A549 (cell line): ENCODE measurements at regions not wholly inside any gene's neighbourhood (a gene's known extent, or its start where the extent isn't known, plus 50 kb on each side); places are given as distances from the start of the nearest gene placed in this dataset.

Experiments
- ATAC-seq, 2 experiments: fragments of 200-7000 bp in 1 of 2; fragments of >200 bp in 1 of 2; cut with Nextera tagmentation in 1 of 2; cut with Tn5 transposase in 1 of 2; 3 replicates each; pipeline versions ENCODE4 v1.8.0 to v1.9.1; 2018 to 2020; ENCODE audit warnings: mild to moderate bottlenecking in 1 of 2, moderate library complexity in 1 of 2
- CTCF ChIA-PET: fragments of 300-600 bp; sonication (Branson Sonifier 250); formaldehyde crosslinking; extraction: SDS; loops from one replicate; lab custom pipeline; 2021; ENCODE audit warnings: antibody characterized with exemption, inconsistent platforms; lab: Yijun Ruan, JAX
- POLR2A ChIA-PET: fragments of 350-600 bp; formaldehyde crosslinking; extraction: SDS; loops from one replicate; lab custom pipeline; 2021; ENCODE audit warnings: antibody characterized with exemption, inconsistent platforms; lab: Yijun Ruan, JAX
- DNase-seq, 2 experiments: peaks; one replicate each; pipeline versions ENCODE4 v3.0.0 to v3.0.0-alpha.2; 2011 to 2016; ENCODE audit warnings: low read depth in 1 of 2, low spot score in 1 of 2
- FAIRE-seq: peaks from 2 replicates; lab custom pipeline; 2011; peaks lifted over from hg19 to GRCh38; lab: Jason Lieb, UNC
- H3K27ac ChIP-seq, 2 experiments: fragments of >200 bp; sonication (Bioruptor Twin); formaldehyde crosslinking; 3 replicates each; pipeline ENCODE4 v1.5.1; 2016 to 2017
- H3K4me1 ChIP-seq: fragments of >200 bp; sonication (Bioruptor Twin); formaldehyde crosslinking; 3 replicates; pipeline ENCODE4 v1.6.1; 2016
- H3K4me2 ChIP-seq: fragments of >200 bp; sonication (Bioruptor Twin); formaldehyde crosslinking; 3 replicates; pipeline ENCODE4 v1.6.1; 2016
- H3K4me3 ChIP-seq: fragments of >200 bp; sonication (Bioruptor Twin); formaldehyde crosslinking; 3 replicates; pipeline ENCODE4 v1.5.1; 2016
- H3K9me3 ChIP-seq: fragments of >200 bp; sonication (Bioruptor Twin); formaldehyde crosslinking; 3 replicates; pipeline ENCODE4 v1.6.1; 2016
- CEBPB ChIP-seq, 2 experiments: fragments of >200 bp in 1 of 2; sonication (Bioruptor Twin) in 1 of 2; formaldehyde crosslinking in 1 of 2; IDR thresholded peaks; 2 replicates each; pipeline ENCODE4 v1.6.1; 2012 to 2016
- EHF ChIP-seq: fragments of 250-450 bp; sonication (Bioruptor Pico); IDR thresholded peaks from 2 replicates; pipeline ENCODE4 v1.5.0; 2020; ENCODE audit warnings: mild to moderate bottlenecking
- EHMT2 ChIP-seq: fragments of 200-600 bp; sonication (generic); IDR thresholded peaks from 2 replicates; pipeline ENCODE4 v1.6.1; 2016; ENCODE audit warnings: antibody characterized with exemption, low read depth, mild to moderate bottlenecking, moderate library complexity
- EP300 ChIP-seq, 2 experiments: fragments of >200 bp; sonication (Bioruptor Twin); formaldehyde crosslinking; IDR thresholded peaks; 2 replicates in 1 of 2; 3 replicates in 1 of 2; pipeline ENCODE4 v1.6.1; 2016 to 2017
- FOSL2 ChIP-seq, 2 experiments: fragments of 450-650 bp in 1 of 2; fragments of >200 bp in 1 of 2; sonication (Bioruptor Twin) in 1 of 2; formaldehyde crosslinking; IDR thresholded peaks; 2 replicates each; pipeline versions ENCODE4 v1.5.0 to v1.6.1; 2016 to 2020; ENCODE audit warnings: mild to moderate bottlenecking in 1 of 2, moderate library complexity in 1 of 2
- HOXB5 ChIP-seq: fragments of 250-450 bp; sonication (Bioruptor Pico); IDR thresholded peaks from 2 replicates; pipeline ENCODE4 v1.5.0; 2020; ENCODE audit warnings: mild to moderate bottlenecking, moderate library complexity
- KDM5A ChIP-seq: fragments of 200-600 bp; sonication (generic); IDR thresholded peaks from 2 replicates; pipeline ENCODE4 v1.6.1; 2016; ENCODE audit warnings: antibody characterized with exemption, mild to moderate bottlenecking
- MAFK ChIP-seq: fragments of 450-650 bp; IDR thresholded peaks from 2 replicates; pipeline ENCODE4 v1.6.1; 2014; ENCODE audit not compliant: partially characterized antibody
- NFE2L2 ChIP-seq: fragments of 150-350 bp; conservative IDR thresholded peaks from 2 replicates; pipeline ENCODE4 v1.6.1; 2014; ENCODE audit warnings: low read length
- RARB ChIP-seq: fragments of 250-450 bp; sonication (Bioruptor Pico); IDR thresholded peaks from 2 replicates; pipeline ENCODE4 v1.8.0; 2021; ENCODE audit warnings: mild to moderate bottlenecking, moderate library complexity
- RNF2 ChIP-seq: fragments of 200-600 bp; sonication (generic); IDR thresholded peaks from 2 replicates; pipeline ENCODE4 v1.6.1; 2016; ENCODE audit warnings: low read depth, mild to moderate bottlenecking, antibody characterized with exemption, moderate library complexity, borderline replicate concordance
- SREBF2 ChIP-seq: fragments of 450-650 bp; IDR thresholded peaks from 2 replicates; pipeline ENCODE4 v1.6.1; 2014; ENCODE audit warnings: mild to moderate bottlenecking, moderate library complexity
- whole genome bisulfite sequencing: methylation state at CpG from one replicate; pipeline ENCODE4 v1.1.6; 2017; ENCODE audit errors: missing lambda C conversion rate; 5-methylcytosine and 5-hydroxymethylcytosine counted together
- TF ChIP-seq, protein P1 (sequence below): fragments of 200-600 bp; sonication (generic); IDR thresholded peaks from 2 replicates; pipeline ENCODE4 v1.6.1; 2016; ENCODE audit warnings: antibody characterized with exemption, mild to moderate bottlenecking, moderate library complexity
- TF ChIP-seq, protein P2 (sequence below): fragments of 250-450 bp; sonication (Bioruptor Pico); IDR thresholded peaks from 2 replicates; pipeline ENCODE4 v1.5.0; 2021; ENCODE audit warnings: mild to moderate bottlenecking, moderate library complexity, borderline replicate concordance

DNA sequence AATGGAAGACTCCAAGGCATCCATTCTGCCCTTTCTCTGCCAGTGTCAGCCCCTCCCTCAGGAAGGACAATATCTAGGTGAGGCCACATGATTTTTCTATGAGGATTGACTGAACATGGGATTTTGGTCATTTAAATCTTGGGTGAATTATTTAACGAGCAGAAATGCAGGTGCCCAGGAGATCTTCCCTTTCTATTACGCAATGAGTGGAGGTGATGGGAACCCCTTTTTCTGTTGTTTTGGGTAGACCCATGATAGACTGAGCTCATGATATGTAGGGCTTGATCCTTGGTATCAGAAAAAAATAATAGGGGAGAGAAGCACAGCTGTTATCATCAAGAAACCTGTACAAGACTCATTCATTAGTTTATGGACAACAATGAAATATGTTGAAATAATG is 112.6 kb upstream of the SPTLC3 start:
- DNase-seq (no peak), ATAC-seq (no peak), FAIRE-seq (no peak)
- Histone ChIP-seq H3K9me3 (no peaks in the 10 kb centered on the region), H3K4me2 (no peak overlapping the region), H3K4me3 (no peak overlapping the region), H3K4me1 (no peaks in the 10 kb centered on the region), H3K27ac (no peak overlapping the region)
- 50% methylated on average over 2 of the region's 2 CpGs for WGBS
- ChIA-PET CTCF (interaction anchor here (0.6 kb wide), 1 partner anchor 874 kb away, joined by 3 read pairs; no protein-coding TSS in a partner anchor), POLR2A (no interaction called here)
- TF ChIP-seq CEBPB (IDR thresholded peaks at IDR 0.05) (peak in 1 of 2 experiments; percentile 56; a peak in 2 of 4 replicates), NFE2L2 (no peak)

DNA sequence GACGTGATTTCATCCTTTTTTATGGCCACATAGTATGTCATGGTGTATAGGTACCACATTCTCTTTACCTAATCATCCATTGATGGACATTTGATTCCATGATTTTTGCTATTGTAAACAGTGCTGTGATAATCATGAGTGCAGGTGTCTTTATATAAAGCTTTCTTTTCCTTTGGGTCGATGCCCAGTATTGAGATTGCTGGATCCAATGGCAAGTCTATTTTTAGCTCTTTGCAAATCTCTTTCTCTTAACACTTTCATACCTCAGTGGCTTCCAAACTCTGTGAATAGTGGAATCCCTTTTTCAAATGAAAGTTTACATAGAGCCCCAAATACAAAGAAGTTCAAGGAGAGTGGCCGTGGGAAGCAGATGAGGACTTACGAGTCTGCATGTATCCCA is 105.8 kb upstream of the SPTLC3 start:
- no peaks in the 10 kb centered on the region for H3K9me3 ChIP-seq
- POLR2A ChIA-PET, result no interaction called here
- 23% methylated on average over 4 of the region's 4 CpGs for WGBS
- FAIRE-seq (no peak), DNase-seq (no peak), ATAC-seq (no peak)
- no peaks in the 10 kb centered on the region for H3K4me1 ChIP-seq
- no peak overlapping the region for H3K4me3 ChIP-seq
- H3K4me2 ChIP-seq, result no peak overlapping the region
- no peak overlapping the region for H3K27ac ChIP-seq
- no peak for TF ChIP-seq HOXB5 (CRISPR knock-in tag)
- TF ChIP-seq RNF2, result no peak
- no peak for TF ChIP-seq SREBF2
- TF ChIP-seq FOSL2 (IDR thresholded peaks at IDR 0.05), result no peak
- no peak for TF ChIP-seq FOSL2 (CRISPR knock-in tag; IDR thresholded peaks at IDR 0.05)
- TF ChIP-seq, protein P1, sequence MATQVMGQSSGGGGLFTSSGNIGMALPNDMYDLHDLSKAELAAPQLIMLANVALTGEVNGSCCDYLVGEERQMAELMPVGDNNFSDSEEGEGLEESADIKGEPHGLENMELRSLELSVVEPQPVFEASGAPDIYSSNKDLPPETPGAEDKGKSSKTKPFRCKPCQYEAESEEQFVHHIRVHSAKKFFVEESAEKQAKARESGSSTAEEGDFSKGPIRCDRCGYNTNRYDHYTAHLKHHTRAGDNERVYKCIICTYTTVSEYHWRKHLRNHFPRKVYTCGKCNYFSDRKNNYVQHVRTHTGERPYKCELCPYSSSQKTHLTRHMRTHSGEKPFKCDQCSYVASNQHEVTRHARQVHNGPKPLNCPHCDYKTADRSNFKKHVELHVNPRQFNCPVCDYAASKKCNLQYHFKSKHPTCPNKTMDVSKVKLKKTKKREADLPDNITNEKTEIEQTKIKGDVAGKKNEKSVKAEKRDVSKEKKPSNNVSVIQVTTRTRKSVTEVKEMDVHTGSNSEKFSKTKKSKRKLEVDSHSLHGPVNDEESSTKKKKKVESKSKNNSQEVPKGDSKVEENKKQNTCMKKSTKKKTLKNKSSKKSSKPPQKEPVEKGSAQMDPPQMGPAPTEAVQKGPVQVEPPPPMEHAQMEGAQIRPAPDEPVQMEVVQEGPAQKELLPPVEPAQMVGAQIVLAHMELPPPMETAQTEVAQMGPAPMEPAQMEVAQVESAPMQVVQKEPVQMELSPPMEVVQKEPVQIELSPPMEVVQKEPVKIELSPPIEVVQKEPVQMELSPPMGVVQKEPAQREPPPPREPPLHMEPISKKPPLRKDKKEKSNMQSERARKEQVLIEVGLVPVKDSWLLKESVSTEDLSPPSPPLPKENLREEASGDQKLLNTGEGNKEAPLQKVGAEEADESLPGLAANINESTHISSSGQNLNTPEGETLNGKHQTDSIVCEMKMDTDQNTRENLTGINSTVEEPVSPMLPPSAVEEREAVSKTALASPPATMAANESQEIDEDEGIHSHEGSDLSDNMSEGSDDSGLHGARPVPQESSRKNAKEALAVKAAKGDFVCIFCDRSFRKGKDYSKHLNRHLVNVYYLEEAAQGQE, result no peak
- no peak for TF ChIP-seq EHF (CRISPR knock-in tag)
- no peak for TF ChIP-seq RARB (CRISPR knock-in tag)
- CTCF ChIA-PET, result interaction anchor here (1.0 kb wide), 1 partner anchor 15 kb away, joined by 3 read pairs; no protein-coding TSS in a partner anchor

DNA sequence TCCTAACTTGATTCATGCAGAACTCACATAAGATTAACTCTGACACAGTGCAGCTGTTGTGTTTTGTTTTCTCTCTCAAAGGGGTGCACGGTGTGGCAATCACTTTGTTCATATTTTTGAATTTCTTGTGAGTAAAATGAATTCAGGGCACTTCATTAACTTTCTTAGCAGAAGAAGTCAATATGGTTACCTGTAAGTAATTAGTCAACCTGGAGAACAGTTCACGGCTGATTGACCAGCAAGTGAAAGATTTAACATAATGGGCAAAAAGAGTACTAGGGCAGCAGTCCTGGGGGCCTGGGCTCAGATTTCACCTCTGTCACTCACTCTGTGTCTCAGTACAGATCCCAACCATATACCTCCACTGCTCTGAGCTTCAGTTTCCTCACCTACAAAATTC is 102.4 kb upstream of the SPTLC3 start:
- ATAC-seq (no peak), FAIRE-seq (no peak), DNase-seq (no peak)
- 45% methylated on average over 2 of the region's 2 CpGs for WGBS
- no peaks in the 10 kb centered on the region for H3K9me3 ChIP-seq
- H3K4me1 ChIP-seq, result no peaks in the 10 kb centered on the region
- H3K27ac ChIP-seq, result no peak overlapping the region
- CTCF ChIA-PET, result interaction anchor here (0.8 kb wide), 1 partner anchor 18 kb away, joined by 3 read pairs; no protein-coding TSS in a partner anchor
- no peak overlapping the region for H3K4me3 ChIP-seq
- POLR2A ChIA-PET, result no interaction called here
- H3K4me2 ChIP-seq, result no peak overlapping the region
- TF ChIP-seq KDM5A, result no peak
- TF ChIP-seq, protein P2, sequence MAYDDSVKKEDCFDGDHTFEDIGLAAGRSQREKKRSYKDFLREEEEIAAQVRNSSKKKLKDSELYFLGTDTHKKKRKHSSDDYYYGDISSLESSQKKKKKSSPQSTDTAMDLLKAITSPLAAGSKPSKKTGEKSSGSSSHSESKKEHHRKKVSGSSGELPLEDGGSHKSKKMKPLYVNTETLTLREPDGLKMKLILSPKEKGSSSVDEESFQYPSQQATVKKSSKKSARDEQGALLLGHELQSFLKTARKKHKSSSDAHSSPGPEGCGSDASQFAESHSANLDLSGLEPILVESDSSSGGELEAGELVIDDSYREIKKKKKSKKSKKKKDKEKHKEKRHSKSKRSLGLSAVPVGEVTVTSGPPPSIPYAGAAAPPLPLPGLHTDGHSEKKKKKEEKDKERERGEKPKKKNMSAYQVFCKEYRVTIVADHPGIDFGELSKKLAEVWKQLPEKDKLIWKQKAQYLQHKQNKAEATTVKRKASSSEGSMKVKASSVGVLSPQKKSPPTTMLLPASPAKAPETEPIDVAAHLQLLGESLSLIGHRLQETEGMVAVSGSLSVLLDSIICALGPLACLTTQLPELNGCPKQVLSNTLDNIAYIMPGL, result no peak
- TF ChIP-seq EP300 (IDR thresholded peaks at IDR 0.05), result no peak

DNA sequence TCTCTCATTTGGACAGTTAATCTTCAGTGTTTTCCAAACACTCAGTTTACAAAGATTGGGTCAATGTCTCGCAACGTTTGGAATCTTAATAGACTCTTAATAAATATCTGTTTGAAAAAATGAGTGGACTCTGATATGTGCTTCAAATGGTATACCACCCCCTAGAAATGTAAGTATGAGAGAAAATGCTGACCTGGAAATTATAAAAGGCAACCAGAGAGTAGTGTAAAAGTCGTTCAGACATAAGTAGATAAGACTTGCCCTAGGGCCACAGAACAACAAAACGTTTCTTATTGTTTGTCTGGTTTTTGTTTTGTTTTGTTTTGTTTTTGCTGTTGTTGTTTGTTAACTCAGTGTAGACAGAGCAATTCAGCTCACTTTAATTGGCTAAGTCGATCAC is 97.4 kb upstream of the SPTLC3 start:
- H3K27ac ChIP-seq, result no peak overlapping the region
- no peak overlapping the region for H3K4me3 ChIP-seq
- DNase-seq (no peak), FAIRE-seq (no peak), ATAC-seq (no peak)
- H3K4me1 ChIP-seq, result no peaks in the 10 kb centered on the region
- H3K4me2 ChIP-seq, result no peak overlapping the region
- H3K9me3 ChIP-seq, result no peaks in the 10 kb centered on the region
- ChIA-PET CTCF (no interaction called here), POLR2A (no interaction called here)
- TF ChIP-seq MAFK (peak; percentile 50), EHMT2 (no peak)
- WGBS, result 23% methylated on average over 5 of the region's 5 CpGs
